ENCODE measurements at regions not wholly inside any gene's neighbourhood (a gene's known extent, or its start where the extent isn't known, plus 50 kb on each side); places are given as distances from the start of the nearest gene placed in this dataset.

- TF ChIP-seq, protein P1, sequence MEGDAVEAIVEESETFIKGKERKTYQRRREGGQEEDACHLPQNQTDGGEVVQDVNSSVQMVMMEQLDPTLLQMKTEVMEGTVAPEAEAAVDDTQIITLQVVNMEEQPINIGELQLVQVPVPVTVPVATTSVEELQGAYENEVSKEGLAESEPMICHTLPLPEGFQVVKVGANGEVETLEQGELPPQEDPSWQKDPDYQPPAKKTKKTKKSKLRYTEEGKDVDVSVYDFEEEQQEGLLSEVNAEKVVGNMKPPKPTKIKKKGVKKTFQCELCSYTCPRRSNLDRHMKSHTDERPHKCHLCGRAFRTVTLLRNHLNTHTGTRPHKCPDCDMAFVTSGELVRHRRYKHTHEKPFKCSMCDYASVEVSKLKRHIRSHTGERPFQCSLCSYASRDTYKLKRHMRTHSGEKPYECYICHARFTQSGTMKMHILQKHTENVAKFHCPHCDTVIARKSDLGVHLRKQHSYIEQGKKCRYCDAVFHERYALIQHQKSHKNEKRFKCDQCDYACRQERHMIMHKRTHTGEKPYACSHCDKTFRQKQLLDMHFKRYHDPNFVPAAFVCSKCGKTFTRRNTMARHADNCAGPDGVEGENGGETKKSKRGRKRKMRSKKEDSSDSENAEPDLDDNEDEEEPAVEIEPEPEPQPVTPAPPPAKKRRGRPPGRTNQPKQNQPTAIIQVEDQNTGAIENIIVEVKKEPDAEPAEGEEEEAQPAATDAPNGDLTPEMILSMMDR (IDR thresholded peaks at IDR 0.05; ENCODE audit: low read depth, low read length), result no peak
- H3K4me3 ChIP-seq (ENCODE audit: low read depth, low read length), result no peak overlapping the region
Measured at GRCh38 chr5:93277051-93277450, 304.0 kb downstream of the NR2F1-AS1 start.

- TF ChIP-seq, protein P1 (IDR thresholded peaks at IDR 0.05; ENCODE audit: low read depth, low read length), result no peak
Measured at GRCh38 chr5:93275376-93275775, 305.6 kb downstream of the NR2F1-AS1 start.

DNA sequence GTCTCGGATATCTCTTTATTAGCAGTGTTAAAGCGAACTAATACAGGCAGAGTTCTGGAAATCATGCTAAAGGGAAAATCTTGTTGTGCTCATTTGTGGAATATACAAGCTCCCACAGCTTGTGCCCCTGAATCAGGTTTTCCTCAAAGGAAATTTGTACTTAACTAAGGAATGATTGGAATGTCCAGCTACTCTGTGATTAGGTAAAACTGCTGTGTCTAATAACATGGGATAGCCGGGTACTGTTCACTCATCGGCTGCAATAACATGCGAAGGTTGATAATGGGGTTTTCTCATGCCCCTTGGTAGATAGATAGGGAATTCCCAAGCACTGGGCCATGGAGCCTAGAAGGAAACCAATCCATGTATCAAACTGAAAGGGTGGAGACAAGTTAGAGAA lies 306.7 kb downstream of the NR2F1-AS1 start:
- TF ChIP-seq, protein P1 (IDR thresholded peaks at IDR 0.05; ENCODE audit: low read depth, low read length), result no peak
- no peak overlapping the region for H3K4me3 ChIP-seq (ENCODE audit: low read depth, low read length)

More at GRCh38 chr5:93275376-93275775, 305.6 kb downstream of the NR2F1-AS1 start:
- no peak overlapping the region for H3K4me3 ChIP-seq (ENCODE audit: low read depth, low read length)

- no peak overlapping the region for H3K4me3 ChIP-seq (ENCODE audit: low read depth, low read length)
- TF ChIP-seq, protein P1 (IDR thresholded peaks at IDR 0.05; ENCODE audit: low read depth, low read length), result no peak
Measured at GRCh38 chr5:93273176-93273575, 307.8 kb downstream of the NR2F1-AS1 start.

DNA sequence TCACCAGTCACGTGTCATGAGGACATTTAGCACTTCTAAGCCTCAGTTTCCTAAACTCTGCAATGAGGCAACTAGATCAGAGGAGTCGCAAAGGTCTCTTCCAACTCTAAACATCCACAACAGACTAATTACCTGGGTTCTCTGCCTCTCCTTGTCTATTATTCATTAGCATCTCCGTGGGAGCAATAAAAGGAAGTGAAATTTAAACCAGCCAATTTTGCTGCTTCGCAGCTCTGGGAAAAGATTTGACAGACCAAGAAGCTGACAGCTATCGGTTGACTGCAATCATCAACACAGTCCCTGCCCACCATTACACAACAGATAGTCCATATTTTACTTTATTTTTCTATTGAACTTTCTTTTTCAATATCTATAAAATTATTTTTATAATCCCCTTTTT lies 308.9 kb downstream of the NR2F1-AS1 start:
- TF ChIP-seq, protein P1 (IDR thresholded peaks at IDR 0.05; ENCODE audit: low read depth, low read length), result no peak
- H3K4me3 ChIP-seq (ENCODE audit: low read depth, low read length), result no peak overlapping the region

- TF ChIP-seq, protein P1 (IDR thresholded peaks at IDR 0.05; ENCODE audit: low read depth, low read length), result no peak
- H3K4me3 ChIP-seq (ENCODE audit: low read depth, low read length), result no peak overlapping the region
Measured at GRCh38 chr5:93267736-93268135, 313.3 kb downstream of the NR2F1-AS1 start.

DNA sequence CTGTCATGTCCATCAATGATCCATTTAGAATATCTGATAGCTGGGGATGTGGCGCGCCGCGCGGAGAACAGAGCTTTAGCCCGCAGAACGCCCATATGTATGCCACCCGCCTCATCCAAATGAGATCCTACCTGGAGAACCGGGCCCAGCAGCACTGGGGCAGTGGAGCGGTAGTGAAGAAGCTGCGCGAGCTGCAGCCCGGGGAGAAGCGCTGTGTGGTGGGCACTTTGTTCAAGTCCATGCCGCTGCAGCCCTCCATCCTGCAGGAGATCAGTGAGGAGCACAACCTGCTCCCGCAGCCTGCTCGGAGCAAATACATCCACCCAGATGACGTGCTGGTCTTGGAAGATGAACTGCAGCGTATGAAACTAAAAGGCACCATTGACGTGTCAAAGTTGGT lies 313.7 kb downstream of the NR2F1-AS1 start:
- H3K4me3 ChIP-seq (ENCODE audit: low read depth, low read length), result no peak overlapping the region
- TF ChIP-seq, protein P1 (IDR thresholded peaks at IDR 0.05; ENCODE audit: low read depth, low read length), result no peak

Data from WI38 (cell line).